Loucy (cell line): ENCODE measurements at regions not wholly inside any gene's neighbourhood (a gene's known extent, or its start where the extent isn't known, plus 50 kb on each side); places are given as distances from the start of the nearest gene placed in this dataset.

ENCODE experiments used
- H2AFZ ChIP-seq: fragments of 200-600 bp; sonication (generic); 2 replicates; pipeline ENCODE4 v1.6.0; 2016; ENCODE audit warnings: antibody characterized with exemption, mild to moderate bottlenecking, low read length, moderate library complexity
- H3F3A ChIP-seq: fragments of 200-600 bp; 2 replicates; pipeline ENCODE4 v1.6.0; 2016; ENCODE audit warnings: antibody characterized with exemption, low read depth, mild to moderate bottlenecking
- H3K27me3 ChIP-seq: fragments of 200-600 bp; sonication (generic); 2 replicates; pipeline ENCODE4 v1.6.1; 2014; ENCODE audit warnings: low read length, mild to moderate bottlenecking; ENCODE audit not compliant: insufficient read depth, poor library complexity, severe bottlenecking
- H3K36me3 ChIP-seq: fragments of 200-600 bp; sonication (generic); 2 replicates; pipeline ENCODE4 v1.6.1; 2016; ENCODE audit warnings: low read length; ENCODE audit not compliant: insufficient read depth
- H3K4me1 ChIP-seq: fragments of 200-600 bp; sonication (generic); 2 replicates; pipeline ENCODE4 v1.5.1; 2014; ENCODE audit warnings: low read length, mild to moderate bottlenecking; ENCODE audit not compliant: insufficient read depth, poor library complexity, severe bottlenecking
- H3K4me2 ChIP-seq: fragments of 200-600 bp; sonication (generic); 2 replicates; pipeline ENCODE4 v1.6.0; 2014; ENCODE audit warnings: antibody characterized with exemption, low read length, low read depth, mild to moderate bottlenecking; ENCODE audit not compliant: poor library complexity, severe bottlenecking
- H3K4me3 ChIP-seq: fragments of 200-600 bp; sonication (generic); 2 replicates; pipeline ENCODE4 v1.5.1; 2014; ENCODE audit warnings: low read length, mild to moderate bottlenecking, mixed read lengths; ENCODE audit not compliant: poor library complexity, severe bottlenecking
- H3K79me2 ChIP-seq: fragments of 200-600 bp; sonication (generic); 2 replicates; pipeline ENCODE4 v1.6.1; 2014; ENCODE audit warnings: low read length; ENCODE audit not compliant: insufficient read depth
- H3K9ac ChIP-seq: fragments of 200-600 bp; sonication (generic); 2 replicates; pipeline ENCODE4 v1.6.0; 2014; ENCODE audit warnings: mild to moderate bottlenecking, low read depth, low read length, moderate library complexity; ENCODE audit not compliant: poor library complexity, severe bottlenecking
- H3K9me2 ChIP-seq: fragments of 200-600 bp; sonication (generic); replicated peaks from 2 replicates; pipeline ENCODE4 v1.6.1; 2016; ENCODE audit warnings: low read depth, low read length, mixed read lengths
- H3K9me3 ChIP-seq: fragments of 200-600 bp; sonication (generic); 2 replicates; pipeline ENCODE4 v1.6.1; 2014; ENCODE audit warnings: mild to moderate bottlenecking, antibody characterized with exemption, low read length, low read depth; ENCODE audit not compliant: insufficient read depth
- H4K20me1 ChIP-seq: fragments of 200-600 bp; sonication (generic); 2 replicates; pipeline ENCODE4 v1.6.0; 2014; ENCODE audit warnings: antibody characterized with exemption, low read length, mild to moderate bottlenecking; ENCODE audit not compliant: insufficient read depth, poor library complexity, severe bottlenecking
- CTCF ChIP-seq: fragments of 200-600 bp; sonication (generic); conservative IDR thresholded peaks from 2 replicates; pipeline ENCODE4 v1.5.1; 2014; ENCODE audit warnings: mild to moderate bottlenecking, antibody characterized with exemption, low read length
- EZH2phosphoT487 ChIP-seq: fragments of 200-600 bp; IDR thresholded peaks from 2 replicates; pipeline ENCODE4 v1.6.1; 2018; ENCODE audit warnings: antibody characterized with exemption, mild to moderate bottlenecking, moderate library complexity, borderline replicate concordance

GRCh38 chr16:79363484-79363883 lies 237.1 kb downstream of the MAF start:
- Histone ChIP-seq H3K79me2 (no peaks in the 10 kb centered on the region), H3K36me3 (no peaks in the 10 kb centered on the region), H3K9me2 (no peaks in the 10 kb centered on the region), H3K4me1 (no peaks in the 10 kb centered on the region), H4K20me1 (no peaks in the 10 kb centered on the region), H2AFZ (no peak overlapping the region), H3F3A (no peaks in the 10 kb centered on the region), H3K4me2 (no peak overlapping the region), H3K9ac (no peak overlapping the region), H3K27me3 (no peaks in the 10 kb centered on the region), H3K9me3 (no peaks in the 10 kb centered on the region), H3K4me3 (no peak overlapping the region)
- TF ChIP-seq CTCF = no peak

GRCh38 chr16:79363035-79363434 lies 237.5 kb downstream of the MAF start:
- H3K36me3 ChIP-seq = no peaks in the 10 kb centered on the region
- H3K9ac ChIP-seq = no peak overlapping the region
- H3K9me2 ChIP-seq = no peaks in the 10 kb centered on the region
- no peak overlapping the region for H3K4me3 ChIP-seq
- H3K4me1 ChIP-seq = no peaks in the 10 kb centered on the region
- TF ChIP-seq CTCF (no peak), EZH2phosphoT487 (no peak)
- no peaks in the 10 kb centered on the region for H3K79me2 ChIP-seq
- no peaks in the 10 kb centered on the region for H3K27me3 ChIP-seq
- H4K20me1 ChIP-seq = no peaks in the 10 kb centered on the region
- no peak overlapping the region for H2AFZ ChIP-seq
- no peaks in the 10 kb centered on the region for H3F3A ChIP-seq
- H3K4me2 ChIP-seq = no peak overlapping the region
- no peaks in the 10 kb centered on the region for H3K9me3 ChIP-seq

GRCh38 chr16:79362300-79362970 lies 238.1 kb downstream of the MAF start:
- Histone ChIP-seq H3K9me3 (no peaks in the 10 kb centered on the region), H3K27me3 (no peaks in the 10 kb centered on the region), H3K4me3 (no peak overlapping the region), H3K79me2 (no peaks in the 10 kb centered on the region), H3K36me3 (no peaks in the 10 kb centered on the region), H4K20me1 (no peaks in the 10 kb centered on the region), H3F3A (no peaks in the 10 kb centered on the region), H3K9ac (no peak overlapping the region), H3K4me2 (no peak overlapping the region), H3K4me1 (no peaks in the 10 kb centered on the region), H3K9me2 (no peaks in the 10 kb centered on the region), H2AFZ (no peak overlapping the region)
- no peak for TF ChIP-seq EZH2phosphoT487
- TF ChIP-seq CTCF = no peak
